A673 (cell line): ENCODE measurements at regions not wholly inside any gene's neighbourhood (a gene's known extent, or its start where the extent isn't known, plus 50 kb on each side); places are given as distances from the start of the nearest gene placed in this dataset.
A peak's percentile ranks its signal among the peaks of the same experiment; 100 is the strongest.

Experiments
- BruUV-seq: library from RNA; stranded (reverse); fragments of 400-500 nt; replicated peaks from 2 replicates; lab custom pipeline; 2021; lab: Mats Ljungman, UMichigan
- CTCF ChIA-PET: fragments of 300-600 bp; sonication (Branson Sonifier 250); formaldehyde crosslinking; loops from one replicate; lab custom pipeline; 2022; ENCODE audit warnings: antibody characterized with exemption; lab: Charles Lee
- POLR2A ChIA-PET: fragments of 300-600 bp; sonication (Branson Sonifier 250); formaldehyde crosslinking; loops from one replicate; lab custom pipeline; 2022; ENCODE audit warnings: antibody characterized with exemption; ENCODE audit not compliant: low non-redundant PET; lab: Charles Lee
- DNase-seq: peaks from one replicate; pipeline ENCODE4 v3.0.0-alpha.2; 2015; ENCODE audit warnings: low spot score
- H3K27ac ChIP-seq: fragments of 200-600 bp; sonication (generic); 2 replicates; pipeline ENCODE4 v1.5.1; 2016; ENCODE audit warnings: mixed run types, low read depth, mild to moderate bottlenecking, mixed read lengths, antibody characterized with exemption, low read length; ENCODE audit not compliant: poor library complexity, severe bottlenecking
- H3K27me3 ChIP-seq: fragments of 200-600 bp; sonication (generic); replicated peaks from 2 replicates; pipeline ENCODE4 v1.6.1; 2017; ENCODE audit warnings: mixed run types, low read depth, mild to moderate bottlenecking, mixed read lengths, antibody characterized with exemption, low read length; ENCODE audit not compliant: insufficient read depth, poor library complexity
- H3K36me3 ChIP-seq: fragments of 200-600 bp; sonication (generic); 2 replicates; pipeline ENCODE4 v1.6.1; 2016; ENCODE audit warnings: mixed run types, mild to moderate bottlenecking, mixed read lengths, antibody characterized with exemption, low read length; ENCODE audit not compliant: insufficient read depth, poor library complexity, severe bottlenecking
- H3K4me1 ChIP-seq: fragments of 200-600 bp; sonication (generic); 2 replicates; pipeline ENCODE4 v1.6.1; 2017; ENCODE audit warnings: mixed run types, mild to moderate bottlenecking, mixed read lengths, antibody characterized with exemption, low read length; ENCODE audit not compliant: insufficient read depth, poor library complexity, severe bottlenecking
- H3K4me3 ChIP-seq: fragments of 200-600 bp; sonication (generic); 2 replicates; pipeline ENCODE4 v1.5.1; 2016; ENCODE audit warnings: low read depth, mixed run types, mild to moderate bottlenecking, mixed read lengths, low read length; ENCODE audit not compliant: poor library complexity, severe bottlenecking
- H3K9me3 ChIP-seq: fragments of 200-600 bp; sonication (generic); 2 replicates; pipeline ENCODE4 v1.6.1; 2016; ENCODE audit warnings: mixed run types, low read depth, mild to moderate bottlenecking, mixed read lengths, antibody characterized with exemption, low read length; ENCODE audit not compliant: poor library complexity, severe bottlenecking
- EZH2 ChIP-seq: fragments of 200-600 bp; sonication (generic); IDR thresholded peaks from 2 replicates; pipeline ENCODE4 v1.6.1; 2017; ENCODE audit warnings: borderline replicate concordance, low read depth, mild to moderate bottlenecking, mixed read lengths, antibody characterized with exemption, low read length; ENCODE audit not compliant: poor library complexity, severe bottlenecking
- intact Hi-C: fragments of 100-400 bp; cut with micrococcal nuclease; formaldehyde crosslinking; loops from one replicate; pipeline ENCODE4 v1.10.0; 2022; ENCODE audit not compliant: unreplicated experiment
- TF ChIP-seq, protein P1 (sequence below): fragments of 300-800, 200-600 bp; sonication (generic); conservative IDR thresholded peaks from 2 replicates; pipeline ENCODE4 v1.5.1; 2017; ENCODE audit warnings: low read depth, mild to moderate bottlenecking, antibody characterized with exemption, low read length, moderate library complexity, mixed read lengths

GRCh38 chr7:118111347-118111746, 72.6 kb upstream of the LSM8 start:
- ChIA-PET CTCF (no interaction called here), POLR2A (no interaction called here)
- BruUV-seq: no TSS peak
- TF ChIP-seq EZH2: no peak
- TF ChIP-seq, protein P1, sequence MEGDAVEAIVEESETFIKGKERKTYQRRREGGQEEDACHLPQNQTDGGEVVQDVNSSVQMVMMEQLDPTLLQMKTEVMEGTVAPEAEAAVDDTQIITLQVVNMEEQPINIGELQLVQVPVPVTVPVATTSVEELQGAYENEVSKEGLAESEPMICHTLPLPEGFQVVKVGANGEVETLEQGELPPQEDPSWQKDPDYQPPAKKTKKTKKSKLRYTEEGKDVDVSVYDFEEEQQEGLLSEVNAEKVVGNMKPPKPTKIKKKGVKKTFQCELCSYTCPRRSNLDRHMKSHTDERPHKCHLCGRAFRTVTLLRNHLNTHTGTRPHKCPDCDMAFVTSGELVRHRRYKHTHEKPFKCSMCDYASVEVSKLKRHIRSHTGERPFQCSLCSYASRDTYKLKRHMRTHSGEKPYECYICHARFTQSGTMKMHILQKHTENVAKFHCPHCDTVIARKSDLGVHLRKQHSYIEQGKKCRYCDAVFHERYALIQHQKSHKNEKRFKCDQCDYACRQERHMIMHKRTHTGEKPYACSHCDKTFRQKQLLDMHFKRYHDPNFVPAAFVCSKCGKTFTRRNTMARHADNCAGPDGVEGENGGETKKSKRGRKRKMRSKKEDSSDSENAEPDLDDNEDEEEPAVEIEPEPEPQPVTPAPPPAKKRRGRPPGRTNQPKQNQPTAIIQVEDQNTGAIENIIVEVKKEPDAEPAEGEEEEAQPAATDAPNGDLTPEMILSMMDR: no peak
- Histone ChIP-seq H3K9me3 (no peaks in the 10 kb centered on the region), H3K27me3 (no peaks in the 10 kb centered on the region), H3K4me3 (no peak overlapping the region), H3K27ac (no peak overlapping the region), H3K36me3 (no peaks in the 10 kb centered on the region), H3K4me1 (peaks cover 4% of the 10 kb centered on the region)
- intact Hi-C loops: no loop called here
- peak; percentile 26 for DNase-seq

DNA sequence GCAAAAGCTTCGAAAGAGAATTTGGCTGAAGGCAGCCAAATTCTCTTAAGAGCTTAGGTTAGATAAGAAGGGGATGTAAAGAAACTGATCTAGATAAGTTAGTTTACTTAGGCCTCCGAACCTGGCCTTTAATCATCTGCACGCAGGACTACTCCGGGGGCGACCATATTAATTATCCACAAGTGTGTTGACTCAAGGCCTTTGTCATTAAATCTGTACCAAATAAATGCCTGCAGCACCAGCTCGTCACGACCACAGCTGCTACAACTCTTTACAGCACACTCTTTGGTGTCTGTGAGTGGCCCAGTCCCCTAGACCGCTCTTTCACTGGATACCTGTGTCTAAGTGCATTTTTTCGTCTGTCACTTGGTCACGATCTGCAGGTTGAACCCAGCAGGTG, 69.8 kb upstream of the LSM8 start:
- BruUV-seq: no TSS peak
- Histone ChIP-seq H3K4me3 (no peak overlapping the region), H3K36me3 (no peaks in the 10 kb centered on the region), H3K4me1 (no peaks in the 10 kb centered on the region), H3K27ac (no peak overlapping the region), H3K27me3 (no peaks in the 10 kb centered on the region), H3K9me3 (no peaks in the 10 kb centered on the region)
- ChIA-PET CTCF (no interaction called here), POLR2A (no interaction called here)
- no peak for DNase-seq
- no peak for TF ChIP-seq EZH2
- TF ChIP-seq, protein P1: no peak
- intact Hi-C loops: no loop called here

GRCh38 chr7:118129041-118129795, 54.7 kb upstream of the LSM8 start:
- Histone ChIP-seq H3K4me3 (no peak overlapping the region), H3K27me3 (no peaks in the 10 kb centered on the region), H3K36me3 (no peaks in the 10 kb centered on the region), H3K4me1 (no peaks in the 10 kb centered on the region), H3K27ac (no peak overlapping the region), H3K9me3 (peaks cover 2% of the 10 kb centered on the region)
- ChIA-PET CTCF (no interaction called here), POLR2A (no interaction called here)
- TF ChIP-seq, protein P1: no peak
- TF ChIP-seq EZH2: no peak
- no peak for DNase-seq
- no TSS peak for BruUV-seq
- intact Hi-C loops: no loop called here
